HepG2 (cell line): ENCODE measurements at regions not wholly inside any gene's neighbourhood (a gene's known extent, or its start where the extent isn't known, plus 50 kb on each side); places are given as distances from the start of the nearest gene placed in this dataset.

ENCODE experiments used
- ATAC-seq: fragments of 200-7000 bp; cut with Tn5 transposase; 3 replicates; pipeline ENCODE4 v1.9.1; 2020; ENCODE audit warnings: mild to moderate bottlenecking, moderate library complexity
- BruUV-seq: library from RNA; stranded (reverse); fragments of 400-500 nt; replicated peaks from 2 replicates; lab custom pipeline; 2021; lab: Mats Ljungman, UMichigan
- CTCF ChIA-PET: fragments of 300-600 bp; formaldehyde crosslinking; extraction: SDS; loops from one replicate; lab custom pipeline; 2021; ENCODE audit warnings: low total read pairs, inconsistent platforms, low intra/inter-chr PET ratio; lab: Yijun Ruan, JAX
- POLR2A ChIA-PET: fragments of 350-600 bp; sonication (Branson Sonifier 250); formaldehyde crosslinking; loops from one replicate; lab custom pipeline; 2020; ENCODE audit warnings: antibody characterized with exemption, inconsistent platforms; lab: Yijun Ruan, JAX
- DNase-seq: peaks from one replicate; pipeline ENCODE4 v3.0.0-alpha.2; 2015; ENCODE audit warnings: low spot score
- FAIRE-seq: peaks from 3 replicates; lab custom pipeline; 2011; peaks lifted over from hg19 to GRCh38; lab: Jason Lieb, UNC
- H2AFZ ChIP-seq: one replicate; pipeline ENCODE4 v1.6.1; 2011; ENCODE audit warnings: low read length, inconsistent platforms
- H3K27ac ChIP-seq: fragments of 300-600 bp; 3 replicates; pipeline ENCODE4 v1.8.0; 2011; ENCODE audit warnings: mixed run types, mild to moderate bottlenecking, mixed read lengths, low read length, inconsistent platforms; ENCODE audit not compliant: insufficient read depth; ENCODE audit errors: extremely low read length
- H3K27me3 ChIP-seq, 2 experiments: fragments of 200-600 bp in 1 of 2; 2 replicates in 1 of 2; 3 replicates in 1 of 2; pipeline versions ENCODE4 v1.6.0 to v1.8.0; 2011; ENCODE audit warnings: low read length in 2 of 2, mild to moderate bottlenecking in 2 of 2, moderate library complexity in 2 of 2, inconsistent platforms in 1 of 2; ENCODE audit not compliant: insufficient read depth in 2 of 2, control insufficient read depth in 1 of 2
- H3K36me3 ChIP-seq, 2 experiments: fragments of 200-600 bp in 1 of 2; replicated peaks in 1 of 2; 2 replicates in 1 of 2; 3 replicates in 1 of 2; pipeline versions ENCODE4 v1.5.1 to v1.8.0; 2011; ENCODE audit warnings: low read length in 2 of 2, inconsistent platforms in 1 of 2; ENCODE audit not compliant: insufficient read depth in 2 of 2, control insufficient read depth in 1 of 2
- H3K4me1 ChIP-seq: 2 replicates; pipeline ENCODE4 v1.5.1; 2012; ENCODE audit warnings: low read length, inconsistent platforms; ENCODE audit not compliant: insufficient read depth
- H3K4me2 ChIP-seq: 2 replicates; pipeline ENCODE4 v1.6.0; 2011; ENCODE audit warnings: low read depth, low read length, inconsistent platforms
- H3K4me3 ChIP-seq, 3 experiments: fragments of 200-600 bp in 1 of 3; sonication (generic), shearing (Covaris generic) in 1 of 3; replicated peaks in 1 of 3; 2 replicates each; pipeline ENCODE4 v1.5.1; 2011 to 2016; ENCODE audit warnings: low read length in 3 of 3, inconsistent platforms in 2 of 3, low read depth in 2 of 3, mild to moderate bottlenecking in 2 of 3, control low read depth in 1 of 3, mixed read lengths in 1 of 3; ENCODE audit not compliant: insufficient read depth in 1 of 3
- H3K79me2 ChIP-seq: one replicate; pipeline ENCODE4 v1.6.1; 2011; ENCODE audit warnings: low read length, inconsistent platforms; ENCODE audit not compliant: insufficient read depth
- H3K9ac ChIP-seq: 2 replicates; pipeline ENCODE4 v1.6.0; 2011; ENCODE audit warnings: mild to moderate bottlenecking, low read depth, low read length, inconsistent platforms; ENCODE audit not compliant: insufficient read depth
- H3K9me3 ChIP-seq: 2 replicates; pipeline ENCODE4 v1.5.1; 2012; ENCODE audit warnings: mild to moderate bottlenecking, low read length
- H4K20me1 ChIP-seq: 2 replicates; pipeline ENCODE4 v1.6.0; 2011; ENCODE audit warnings: inconsistent platforms, mild to moderate bottlenecking, low read length, moderate library complexity; ENCODE audit not compliant: insufficient read depth
- BRD4 ChIP-seq: sonication (generic); formaldehyde crosslinking; IDR thresholded peaks from 2 replicates; pipeline ENCODE4 v1.4.0; 2020; ENCODE audit warnings: missing genetic modification reagents
- CREM ChIP-seq, 2 experiments: sonication (generic) in 1 of 2; formaldehyde crosslinking in 1 of 2; IDR thresholded peaks; 2 replicates each; pipeline versions ENCODE4 v1.4.0 to v1.6.1; 2016 to 2020; ENCODE audit warnings: antibody characterized with exemption in 1 of 2, mild to moderate bottlenecking in 1 of 2, missing genetic modification reagents in 1 of 2
- FOXM1 ChIP-seq: sonication (generic); formaldehyde crosslinking; IDR thresholded peaks from 2 replicates; pipeline ENCODE4 v1.5.0; 2020; ENCODE audit warnings: missing genetic modification reagents
- GPN1 ChIP-seq: sonication (generic); formaldehyde crosslinking; IDR thresholded peaks from 2 replicates; pipeline ENCODE4 v1.5.1; 2020; ENCODE audit warnings: missing genetic modification reagents, borderline replicate concordance
- MTA3 ChIP-seq: sonication (generic); formaldehyde crosslinking; IDR thresholded peaks from 2 replicates; pipeline ENCODE4 v1.4.0; 2020; ENCODE audit warnings: missing genetic modification reagents
- NR2C2 ChIP-seq: sonication (generic); formaldehyde crosslinking; IDR thresholded peaks from 2 replicates; pipeline ENCODE4 v1.4.0; 2020; ENCODE audit warnings: missing genetic modification reagents, mild to moderate bottlenecking, moderate library complexity, borderline replicate concordance
- RFX5 ChIP-seq: IDR thresholded peaks from 2 replicates; pipeline ENCODE4 v1.6.1; 2011; ENCODE audit warnings: low read depth, low read length, improper control_type of control experiment
- TP53 ChIP-seq: sonication (generic); formaldehyde crosslinking; conservative IDR thresholded peaks from 2 replicates; pipeline ENCODE4 v1.4.0; 2020; ENCODE audit warnings: missing genetic modification reagents
- ZNF205 ChIP-seq: IDR thresholded peaks from 2 replicates; pipeline ENCODE4 v1.6.1; 2018; ENCODE audit warnings: missing biosample characterization, missing genetic modification reagents
- ZNF274 ChIP-seq: sonication (generic); formaldehyde crosslinking; IDR thresholded peaks from 2 replicates; pipeline ENCODE4 v1.5.1; 2020; ENCODE audit warnings: mild to moderate bottlenecking, missing genetic modification reagents
- WGBS: methylation state at CpG from one replicate; pipeline ENCODE4 v1.1.6; 2017; ENCODE audit warnings: low lambda C conversion rate; 5-methylcytosine and 5-hydroxymethylcytosine counted together
- in situ Hi-C: cut with HindIII; loops from 2 replicates; pipeline ENCODE4 v1.10.0; 2017; ENCODE audit warnings: low pct_unique_long_range_greater_than_20kb; ENCODE audit not compliant: extremely low pct_ligation_motif_present
- intact Hi-C: fragments of 100-400 bp; cut with micrococcal nuclease; formaldehyde crosslinking; loops from one replicate; pipeline ENCODE4 v1.10.0; 2022; ENCODE audit not compliant: unreplicated experiment
- TF ChIP-seq, protein P1 (sequence below): sonication (generic); formaldehyde crosslinking; IDR thresholded peaks from 2 replicates; pipeline ENCODE4 v1.4.0; 2020; ENCODE audit warnings: missing genetic modification reagents
- TF ChIP-seq, protein P2 (sequence below): sonication (generic); formaldehyde crosslinking; IDR thresholded peaks from 2 replicates; pipeline ENCODE4 v1.5.1; 2020; ENCODE audit warnings: mild to moderate bottlenecking, missing genetic modification reagents, moderate library complexity
- TF ChIP-seq, protein P3 (sequence below): sonication (generic); formaldehyde crosslinking; IDR thresholded peaks from 2 replicates; pipeline ENCODE4 v1.5.0; 2020; ENCODE audit warnings: missing genetic modification reagents, mild to moderate bottlenecking, borderline replicate concordance
- TF ChIP-seq, protein P4 (sequence below): sonication (generic); formaldehyde crosslinking; IDR thresholded peaks from 2 replicates; pipeline ENCODE4 v1.4.0; 2020; ENCODE audit warnings: mild to moderate bottlenecking, missing genetic modification reagents

DNA sequence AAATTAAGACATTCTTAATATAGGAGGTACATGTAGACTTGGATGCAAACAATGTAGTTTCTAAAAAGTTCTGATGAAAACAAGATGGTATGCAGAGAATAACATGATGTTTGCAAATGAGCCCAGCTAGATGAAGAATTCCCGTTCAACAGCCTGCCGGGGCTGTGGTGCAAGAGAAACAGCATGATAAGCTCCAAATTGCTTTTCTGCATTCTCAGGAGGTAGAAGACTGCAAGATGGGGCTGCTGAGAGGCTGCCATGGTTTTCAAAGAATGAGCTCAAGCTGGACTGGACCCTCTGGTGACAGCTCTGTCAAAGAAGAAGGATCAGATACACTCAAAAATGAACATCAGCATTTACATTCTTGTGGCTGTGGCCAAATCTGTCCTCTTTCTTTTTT lies 73.4 kb upstream of the PALS2 start:
- Histone ChIP-seq H3K4me1 (no peaks in the 10 kb centered on the region), H2AFZ (no peak overlapping the region), H3K4me2 (no peak overlapping the region), H3K9ac (no peak overlapping the region), H3K79me2 (no peaks in the 10 kb centered on the region), H4K20me1 (no peaks in the 10 kb centered on the region), H3K27me3 (peaks cover 0 to 8% of the 10 kb centered on the region in 2 experiments; a peak in 1 of 5 replicates), H3K27ac (no peak overlapping the region), H3K9me3 (no peaks in the 10 kb centered on the region), H3K4me3 (no peak overlapping the region), H3K36me3 (no peaks in the 10 kb centered on the region)
- POLR2A ChIA-PET = no interaction called here
- ATAC-seq (no peak), FAIRE-seq (no peak), DNase-seq (no peak)
- in situ Hi-C loops = no loop called here
- CTCF ChIA-PET = no interaction called here
- intact Hi-C loops = no loop called here
- TF ChIP-seq MTA3 (CRISPR knock-in tag) = no peak
- TF ChIP-seq RFX5 = no peak
- no peak for TF ChIP-seq TP53
- TF ChIP-seq, protein P1, sequence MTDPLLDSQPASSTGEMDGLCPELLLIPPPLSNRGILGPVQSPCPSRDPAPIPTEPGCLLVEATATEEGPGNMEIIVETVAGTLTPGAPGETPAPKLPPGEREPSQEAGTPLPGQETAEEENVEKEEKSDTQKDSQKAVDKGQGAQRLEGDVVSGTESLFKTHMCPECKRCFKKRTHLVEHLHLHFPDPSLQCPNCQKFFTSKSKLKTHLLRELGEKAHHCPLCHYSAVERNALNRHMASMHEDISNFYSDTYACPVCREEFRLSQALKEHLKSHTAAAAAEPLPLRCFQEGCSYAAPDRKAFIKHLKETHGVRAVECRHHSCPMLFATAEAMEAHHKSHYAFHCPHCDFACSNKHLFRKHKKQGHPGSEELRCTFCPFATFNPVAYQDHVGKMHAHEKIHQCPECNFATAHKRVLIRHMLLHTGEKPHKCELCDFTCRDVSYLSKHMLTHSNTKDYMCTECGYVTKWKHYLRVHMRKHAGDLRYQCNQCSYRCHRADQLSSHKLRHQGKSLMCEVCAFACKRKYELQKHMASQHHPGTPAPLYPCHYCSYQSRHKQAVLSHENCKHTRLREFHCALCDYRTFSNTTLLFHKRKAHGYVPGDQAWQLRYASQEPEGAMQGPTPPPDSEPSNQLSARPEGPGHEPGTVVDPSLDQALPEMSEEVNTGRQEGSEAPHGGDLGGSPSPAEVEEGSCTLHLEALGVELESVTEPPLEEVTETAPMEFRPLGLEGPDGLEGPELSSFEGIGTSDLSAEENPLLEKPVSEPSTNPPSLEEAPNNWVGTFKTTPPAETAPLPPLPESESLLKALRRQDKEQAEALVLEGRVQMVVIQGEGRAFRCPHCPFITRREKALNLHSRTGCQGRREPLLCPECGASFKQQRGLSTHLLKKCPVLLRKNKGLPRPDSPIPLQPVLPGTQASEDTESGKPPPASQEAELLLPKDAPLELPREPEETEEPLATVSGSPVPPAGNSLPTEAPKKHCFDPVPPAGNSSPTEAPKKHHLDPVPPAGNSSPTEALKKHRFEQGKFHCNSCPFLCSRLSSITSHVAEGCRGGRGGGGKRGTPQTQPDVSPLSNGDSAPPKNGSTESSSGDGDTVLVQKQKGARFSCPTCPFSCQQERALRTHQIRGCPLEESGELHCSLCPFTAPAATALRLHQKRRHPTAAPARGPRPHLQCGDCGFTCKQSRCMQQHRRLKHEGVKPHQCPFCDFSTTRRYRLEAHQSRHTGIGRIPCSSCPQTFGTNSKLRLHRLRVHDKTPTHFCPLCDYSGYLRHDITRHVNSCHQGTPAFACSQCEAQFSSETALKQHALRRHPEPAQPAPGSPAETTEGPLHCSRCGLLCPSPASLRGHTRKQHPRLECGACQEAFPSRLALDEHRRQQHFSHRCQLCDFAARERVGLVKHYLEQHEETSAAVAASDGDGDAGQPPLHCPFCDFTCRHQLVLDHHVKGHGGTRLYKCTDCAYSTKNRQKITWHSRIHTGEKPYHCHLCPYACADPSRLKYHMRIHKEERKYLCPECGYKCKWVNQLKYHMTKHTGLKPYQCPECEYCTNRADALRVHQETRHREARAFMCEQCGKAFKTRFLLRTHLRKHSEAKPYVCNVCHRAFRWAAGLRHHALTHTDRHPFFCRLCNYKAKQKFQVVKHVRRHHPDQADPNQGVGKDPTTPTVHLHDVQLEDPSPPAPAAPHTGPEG (CRISPR knock-in tag) = no peak
- TF ChIP-seq ZNF205 (CRISPR knock-in tag) = no peak
- no peak for TF ChIP-seq ZNF274 (CRISPR knock-in tag)
- no peak for TF ChIP-seq NR2C2 (CRISPR knock-in tag)
- no peak for TF ChIP-seq BRD4 (CRISPR knock-in tag)
- no peak for TF ChIP-seq CREM (IDR thresholded peaks at IDR 0.05)
- TF ChIP-seq CREM (CRISPR knock-in tag; IDR thresholded peaks at IDR 0.05) = no peak
- TF ChIP-seq FOXM1 (CRISPR knock-in tag) = no peak
- TF ChIP-seq, protein P2, sequence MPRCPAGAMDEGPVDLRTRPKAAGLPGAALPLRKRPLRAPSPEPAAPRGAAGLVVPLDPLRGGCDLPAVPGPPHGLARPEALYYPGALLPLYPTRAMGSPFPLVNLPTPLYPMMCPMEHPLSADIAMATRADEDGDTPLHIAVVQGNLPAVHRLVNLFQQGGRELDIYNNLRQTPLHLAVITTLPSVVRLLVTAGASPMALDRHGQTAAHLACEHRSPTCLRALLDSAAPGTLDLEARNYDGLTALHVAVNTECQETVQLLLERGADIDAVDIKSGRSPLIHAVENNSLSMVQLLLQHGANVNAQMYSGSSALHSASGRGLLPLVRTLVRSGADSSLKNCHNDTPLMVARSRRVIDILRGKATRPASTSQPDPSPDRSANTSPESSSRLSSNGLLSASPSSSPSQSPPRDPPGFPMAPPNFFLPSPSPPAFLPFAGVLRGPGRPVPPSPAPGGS = no peak
- no peak for TF ChIP-seq GPN1
- TF ChIP-seq, protein P3, sequence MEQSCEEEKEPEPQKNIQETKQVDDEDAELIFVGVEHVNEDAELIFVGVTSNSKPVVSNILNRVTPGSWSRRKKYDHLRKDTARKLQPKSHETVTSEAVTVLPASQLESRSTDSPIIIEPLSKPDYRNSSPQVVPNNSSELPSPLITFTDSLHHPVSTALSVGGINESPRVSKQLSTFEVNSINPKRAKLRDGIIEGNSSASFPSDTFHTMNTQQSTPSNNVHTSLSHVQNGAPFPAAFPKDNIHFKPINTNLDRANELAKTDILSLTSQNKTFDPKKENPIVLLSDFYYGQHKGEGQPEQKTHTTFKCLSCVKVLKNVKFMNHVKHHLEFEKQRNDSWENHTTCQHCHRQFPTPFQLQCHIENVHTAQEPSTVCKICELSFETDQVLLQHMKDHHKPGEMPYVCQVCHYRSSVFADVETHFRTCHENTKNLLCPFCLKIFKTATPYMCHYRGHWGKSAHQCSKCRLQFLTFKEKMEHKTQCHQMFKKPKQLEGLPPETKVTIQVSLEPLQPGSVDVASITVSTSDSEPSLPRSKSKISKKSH (CRISPR knock-in tag) = no peak
- TF ChIP-seq, protein P4, sequence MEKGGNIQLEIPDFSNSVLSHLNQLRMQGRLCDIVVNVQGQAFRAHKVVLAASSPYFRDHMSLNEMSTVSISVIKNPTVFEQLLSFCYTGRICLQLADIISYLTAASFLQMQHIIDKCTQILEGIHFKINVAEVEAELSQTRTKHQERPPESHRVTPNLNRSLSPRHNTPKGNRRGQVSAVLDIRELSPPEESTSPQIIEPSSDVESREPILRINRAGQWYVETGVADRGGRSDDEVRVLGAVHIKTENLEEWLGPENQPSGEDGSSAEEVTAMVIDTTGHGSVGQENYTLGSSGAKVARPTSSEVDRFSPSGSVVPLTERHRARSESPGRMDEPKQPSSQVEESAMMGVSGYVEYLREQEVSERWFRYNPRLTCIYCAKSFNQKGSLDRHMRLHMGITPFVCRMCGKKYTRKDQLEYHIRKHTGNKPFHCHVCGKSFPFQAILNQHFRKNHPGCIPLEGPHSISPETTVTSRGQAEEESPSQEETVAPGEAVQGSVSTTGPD (CRISPR knock-in tag) = no peak
- 21% methylated on average over 2 of the region's 2 CpGs for WGBS
- no TSS peak for BruUV-seq
